ENCODE measurements at regions not wholly inside any gene's neighbourhood (a gene's known extent, or its start where the extent isn't known, plus 50 kb on each side); places are given as distances from the start of the nearest gene placed in this dataset.

GRCh38 chr10:2173327-2173726, 436.0 kb upstream of the ADARB2 start:
- Mint-ChIP-seq H3K9me3 (ENCODE audit: unreplicated experiment) (no peaks in the 10 kb centered on the region), H3K27me3 (ENCODE audit: unreplicated experiment) (peaks cover 23% of the 10 kb centered on the region), H3K4me3 (ENCODE audit: unreplicated experiment) (no peak overlapping the region), H3K27ac (ENCODE audit: unreplicated experiment) (no peak overlapping the region), H3K36me3 (ENCODE audit: unreplicated experiment) (no peaks in the 10 kb centered on the region), H3K4me1 (ENCODE audit: unreplicated experiment) (peaks cover 10% of the 10 kb centered on the region)
- no peak for TF ChIP-seq CTCF (IDR thresholded peaks at IDR 0.05)
- no peak for DNase-seq (ENCODE audit: extremely low spot score, unreplicated experiment)

- TF ChIP-seq CTCF (IDR thresholded peaks at IDR 0.05) = no peak
- Mint-ChIP-seq H3K27me3 (ENCODE audit: unreplicated experiment) (no peaks in the 10 kb centered on the region), H3K4me1 (ENCODE audit: unreplicated experiment) (no peaks in the 10 kb centered on the region), H3K36me3 (ENCODE audit: unreplicated experiment) (no peaks in the 10 kb centered on the region), H3K9me3 (ENCODE audit: unreplicated experiment) (no peaks in the 10 kb centered on the region), H3K4me3 (ENCODE audit: unreplicated experiment) (no peak overlapping the region), H3K27ac (ENCODE audit: unreplicated experiment) (no peak overlapping the region)
- no peak for DNase-seq (ENCODE audit: extremely low spot score, unreplicated experiment)
Measured at GRCh38 chr10:2165771-2166460, 428.6 kb upstream of the ADARB2 start.

- Mint-ChIP-seq H3K4me3 (ENCODE audit: unreplicated experiment) (no peak overlapping the region), H3K4me1 (ENCODE audit: unreplicated experiment) (peaks cover 3% of the 10 kb centered on the region), H3K27me3 (ENCODE audit: unreplicated experiment) (no peaks in the 10 kb centered on the region), H3K9me3 (ENCODE audit: unreplicated experiment) (no peaks in the 10 kb centered on the region), H3K36me3 (ENCODE audit: unreplicated experiment) (no peaks in the 10 kb centered on the region), H3K27ac (ENCODE audit: unreplicated experiment) (no peak overlapping the region)
- DNase-seq (ENCODE audit: extremely low spot score, unreplicated experiment) = no peak
- no peak for TF ChIP-seq CTCF (IDR thresholded peaks at IDR 0.05)
Measured at GRCh38 chr10:2150288-2150687, 413.0 kb upstream of the ADARB2 start.

- no peak overlapping the region for H3K27ac Mint-ChIP-seq (ENCODE audit: unreplicated experiment)
- no peaks in the 10 kb centered on the region for H3K36me3 Mint-ChIP-seq (ENCODE audit: unreplicated experiment)
- H3K4me3 Mint-ChIP-seq (ENCODE audit: unreplicated experiment) = no peak overlapping the region
- H3K4me1 Mint-ChIP-seq (ENCODE audit: unreplicated experiment) = peaks cover 12% of the 10 kb centered on the region
- no peak for DNase-seq (ENCODE audit: extremely low spot score, unreplicated experiment)
- H3K27me3 Mint-ChIP-seq (ENCODE audit: unreplicated experiment) = no peaks in the 10 kb centered on the region
- H3K9me3 Mint-ChIP-seq (ENCODE audit: unreplicated experiment) = no peaks in the 10 kb centered on the region
- TF ChIP-seq CTCF (IDR thresholded peaks at IDR 0.05) = no peak
Measured at GRCh38 chr10:2145926-2146478, 408.7 kb upstream of the ADARB2 start.

- no peak for TF ChIP-seq CTCF (IDR thresholded peaks at IDR 0.05)
- H3K4me3 Mint-ChIP-seq (ENCODE audit: unreplicated experiment) = no peak overlapping the region
- no peaks in the 10 kb centered on the region for H3K36me3 Mint-ChIP-seq (ENCODE audit: unreplicated experiment)
- H3K27me3 Mint-ChIP-seq (ENCODE audit: unreplicated experiment) = no peaks in the 10 kb centered on the region
- DNase-seq (ENCODE audit: extremely low spot score, unreplicated experiment) = no peak
- no peaks in the 10 kb centered on the region for H3K9me3 Mint-ChIP-seq (ENCODE audit: unreplicated experiment)
- H3K4me1 Mint-ChIP-seq (ENCODE audit: unreplicated experiment) = peaks cover 17% of the 10 kb centered on the region
- H3K27ac Mint-ChIP-seq (ENCODE audit: unreplicated experiment) = no peak overlapping the region
Measured at GRCh38 chr10:2145491-2145890, 408.2 kb upstream of the ADARB2 start.
